LNCaP clone FGC (cell line): ENCODE measurements at regions not wholly inside any gene's neighbourhood (a gene's known extent, or its start where the extent isn't known, plus 50 kb on each side); places are given as distances from the start of the nearest gene placed in this dataset.

Experiments
- DNase-seq: peaks from one replicate; pipeline ENCODE4 v3.0.0-alpha.2; 2011; ENCODE audit warnings: low read depth
- H3K4me3 ChIP-seq: 2 replicates; pipeline ENCODE4 v1.5.1; 2011; ENCODE audit warnings: mild to moderate bottlenecking, low read depth, low read length, control low read depth
- CTCF ChIP-seq: IDR thresholded peaks from 2 replicates; pipeline ENCODE4 v1.5.1; 2012; ENCODE audit warnings: mild to moderate bottlenecking; ENCODE audit not compliant: control insufficient read depth, insufficient read depth; ENCODE audit errors: extremely low read depth

- no peak overlapping the region for H3K4me3 ChIP-seq
- no peak for TF ChIP-seq CTCF
- no peak for DNase-seq
Measured at GRCh38 chr10:58913717-58914116, 262.7 kb upstream of the PHYHIPL start.

- H3K4me3 ChIP-seq = no peak overlapping the region
- no peak for DNase-seq
- no peak for TF ChIP-seq CTCF
Measured at GRCh38 chr10:58918887-58919286, 257.6 kb upstream of the PHYHIPL start.

GRCh38 chr10:58919927-58920654, 256.4 kb upstream of the PHYHIPL start:
- no peak for TF ChIP-seq CTCF
- no peak for DNase-seq
- no peak overlapping the region for H3K4me3 ChIP-seq

- no peak overlapping the region for H3K4me3 ChIP-seq
- DNase-seq = no peak
- no peak for TF ChIP-seq CTCF
Measured at GRCh38 chr10:58920655-58921003, 255.8 kb upstream of the PHYHIPL start.

DNA sequence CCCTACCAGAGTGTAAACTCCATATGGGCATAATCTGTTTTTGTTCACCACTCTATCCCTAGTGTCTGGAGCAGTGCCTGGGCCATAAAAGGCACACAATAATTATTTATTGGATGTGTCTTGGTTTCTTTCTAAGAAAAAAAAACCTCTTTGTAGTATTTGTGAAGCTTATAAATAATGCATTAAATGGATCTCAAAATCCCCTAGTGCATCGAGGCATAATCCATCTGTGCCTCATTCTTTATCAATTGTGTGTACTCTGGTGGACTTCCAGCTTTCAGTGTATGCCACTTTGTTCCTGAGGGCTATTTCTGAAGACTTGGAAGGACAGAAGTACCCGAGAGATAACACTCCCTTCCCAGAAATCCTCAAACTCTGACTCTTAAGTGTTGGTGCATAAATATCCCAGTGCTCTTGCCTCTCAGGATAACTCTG, 255.0 kb upstream of the PHYHIPL start:
- DNase-seq = no peak
- no peak for TF ChIP-seq CTCF
- no peak overlapping the region for H3K4me3 ChIP-seq

DNA sequence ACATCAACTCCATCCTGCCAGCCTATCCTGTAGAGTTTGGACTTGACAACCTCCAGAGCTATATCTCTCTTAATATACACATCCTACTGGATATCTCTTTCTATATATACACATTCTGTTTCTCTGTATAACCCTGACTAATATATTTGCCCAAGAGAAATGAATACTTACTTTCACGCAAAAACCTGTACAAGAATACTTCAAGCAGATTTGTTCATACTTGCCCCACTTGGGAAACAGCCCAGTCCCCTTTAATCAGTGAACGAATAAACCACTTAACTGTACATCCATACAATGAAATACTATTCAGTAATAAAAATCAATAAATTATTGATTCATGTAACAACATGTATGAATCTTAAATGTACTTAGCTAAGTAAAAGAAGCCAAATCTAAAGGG, 251.1 kb upstream of the PHYHIPL start:
- no peak for DNase-seq
- TF ChIP-seq CTCF = no peak
- no peak overlapping the region for H3K4me3 ChIP-seq

- no peak overlapping the region for H3K4me3 ChIP-seq
- DNase-seq = no peak
- no peak for TF ChIP-seq CTCF
Measured at GRCh38 chr10:58930500-58930899, 245.9 kb upstream of the PHYHIPL start.
